ENCODE measurements at regions not wholly inside any gene's neighbourhood (a gene's known extent, or its start where the extent isn't known, plus 50 kb on each side); places are given as distances from the start of the nearest gene placed in this dataset.

GRCh38 chr13:86655561-86655960 lies 856.3 kb upstream of the SLITRK6 start:
- Histone ChIP-seq H3K4me1 (no peaks in the 10 kb centered on the region), H3K36me3 (no peaks in the 10 kb centered on the region), H3K4me3 (no peak overlapping the region), H3K27me3 (no peaks in the 10 kb centered on the region), H3K9me3 (no peaks in the 10 kb centered on the region), H3K27ac (no peak overlapping the region)
- DNase-seq (no peak), ATAC-seq (no peak)
- intact Hi-C loops (cut with DNase I; ENCODE audit: low total_unique reads) (no loop called here), in situ Hi-C loops (cut with MboI; ENCODE audit: low sequenced_read_pairs in 4 of 4) (no loop called here)
- no peak for TF ChIP-seq POLR2A (IDR thresholded peaks at IDR 0.05)
- TF ChIP-seq, protein P1, sequence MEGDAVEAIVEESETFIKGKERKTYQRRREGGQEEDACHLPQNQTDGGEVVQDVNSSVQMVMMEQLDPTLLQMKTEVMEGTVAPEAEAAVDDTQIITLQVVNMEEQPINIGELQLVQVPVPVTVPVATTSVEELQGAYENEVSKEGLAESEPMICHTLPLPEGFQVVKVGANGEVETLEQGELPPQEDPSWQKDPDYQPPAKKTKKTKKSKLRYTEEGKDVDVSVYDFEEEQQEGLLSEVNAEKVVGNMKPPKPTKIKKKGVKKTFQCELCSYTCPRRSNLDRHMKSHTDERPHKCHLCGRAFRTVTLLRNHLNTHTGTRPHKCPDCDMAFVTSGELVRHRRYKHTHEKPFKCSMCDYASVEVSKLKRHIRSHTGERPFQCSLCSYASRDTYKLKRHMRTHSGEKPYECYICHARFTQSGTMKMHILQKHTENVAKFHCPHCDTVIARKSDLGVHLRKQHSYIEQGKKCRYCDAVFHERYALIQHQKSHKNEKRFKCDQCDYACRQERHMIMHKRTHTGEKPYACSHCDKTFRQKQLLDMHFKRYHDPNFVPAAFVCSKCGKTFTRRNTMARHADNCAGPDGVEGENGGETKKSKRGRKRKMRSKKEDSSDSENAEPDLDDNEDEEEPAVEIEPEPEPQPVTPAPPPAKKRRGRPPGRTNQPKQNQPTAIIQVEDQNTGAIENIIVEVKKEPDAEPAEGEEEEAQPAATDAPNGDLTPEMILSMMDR (IDR thresholded peaks at IDR 0.05 in 4 of 5, conservative IDR thresholded peaks at IDR 0.05 in 1 of 5) = no peak

GRCh38 chr13:86660090-86660489 lies 860.9 kb upstream of the SLITRK6 start:
- no peak for DNase-seq
- H3K4me1 ChIP-seq = no peaks in the 10 kb centered on the region
- intact Hi-C loops (cut with DNase I; ENCODE audit: low total_unique reads) = no loop called here

DNA sequence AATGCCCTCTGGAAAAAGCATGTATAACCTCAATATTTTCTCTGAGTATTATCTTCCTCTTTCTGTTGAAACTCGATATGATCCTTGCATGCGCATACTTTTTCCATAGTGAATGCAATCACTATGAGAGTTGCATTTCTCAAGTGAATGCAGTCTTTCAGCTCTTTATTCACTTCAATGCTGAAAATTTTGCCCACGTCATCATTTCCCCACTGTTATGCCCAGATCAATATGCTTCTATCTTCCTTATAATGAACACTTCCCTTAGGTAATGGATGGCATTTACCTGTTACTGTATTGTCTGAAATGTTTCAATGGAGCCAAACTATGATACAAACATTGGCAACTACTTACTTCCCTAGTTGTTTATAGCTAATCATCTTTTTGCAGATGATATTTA lies 866.6 kb upstream of the SLITRK6 start:
- intact Hi-C loops (cut with DNase I; ENCODE audit: low total_unique reads) = no loop called here
- H3K27me3 ChIP-seq = no peaks in the 10 kb centered on the region
- H3K27ac ChIP-seq = no peak overlapping the region
- no peaks in the 10 kb centered on the region for H3K4me1 ChIP-seq
- H3K36me3 ChIP-seq = no peaks in the 10 kb centered on the region
- no peaks in the 10 kb centered on the region for H3K9me3 ChIP-seq
- DNase-seq = no peak
- TF ChIP-seq, protein P1 (IDR thresholded peaks at IDR 0.05 in 4 of 5, conservative IDR thresholded peaks at IDR 0.05 in 1 of 5) = no peak
- no peak for TF ChIP-seq POLR2A (IDR thresholded peaks at IDR 0.05)
- no peak for ATAC-seq
- H3K4me3 ChIP-seq = no peak overlapping the region
- in situ Hi-C loops (cut with MboI; ENCODE audit: low sequenced_read_pairs in 4 of 4) = no loop called here

More at GRCh38 chr13:86660090-86660489, 860.9 kb upstream of the SLITRK6 start:
- H3K36me3 ChIP-seq = no peaks in the 10 kb centered on the region
- no peak overlapping the region for H3K27ac ChIP-seq
- in situ Hi-C loops (cut with MboI; ENCODE audit: low sequenced_read_pairs in 4 of 4) = no loop called here
- no peaks in the 10 kb centered on the region for H3K27me3 ChIP-seq
- H3K4me3 ChIP-seq = no peak overlapping the region
- H3K9me3 ChIP-seq = no peaks in the 10 kb centered on the region
- TF ChIP-seq, protein P1 (IDR thresholded peaks at IDR 0.05 in 4 of 5, conservative IDR thresholded peaks at IDR 0.05 in 1 of 5) = no peak
- no peak for TF ChIP-seq POLR2A (IDR thresholded peaks at IDR 0.05)
- ATAC-seq = no peak

DNA sequence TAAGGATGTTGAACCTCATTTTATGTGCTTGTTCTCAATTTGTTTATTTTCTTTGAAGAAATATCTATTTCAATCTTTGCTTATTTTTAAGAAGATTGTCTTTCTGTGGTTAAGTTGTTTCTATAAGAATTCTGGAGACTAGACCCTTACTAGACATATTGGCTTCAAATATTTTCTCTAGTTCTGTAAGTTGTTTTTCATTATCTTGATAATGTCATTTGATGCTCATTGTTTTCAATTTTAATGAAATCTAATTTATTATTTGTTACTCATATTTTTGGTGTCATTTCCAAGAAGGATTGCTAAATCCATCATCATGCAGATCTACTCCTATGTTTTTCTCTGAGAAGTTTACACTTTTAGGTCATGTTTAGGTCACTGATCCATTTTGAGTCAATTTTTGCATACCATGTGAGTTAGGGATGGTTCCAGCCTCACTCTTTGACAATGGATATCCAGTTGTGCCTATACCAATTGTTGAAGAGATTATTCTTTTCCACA lies 874.8 kb upstream of the SLITRK6 start:
- no peak for TF ChIP-seq POLR2A (IDR thresholded peaks at IDR 0.05)
- TF ChIP-seq, protein P1 (IDR thresholded peaks at IDR 0.05 in 4 of 5, conservative IDR thresholded peaks at IDR 0.05 in 1 of 5) = no peak
- DNase-seq (no peak), ATAC-seq (no peak)
- no peaks in the 10 kb centered on the region for H3K9me3 ChIP-seq
- H3K36me3 ChIP-seq = no peaks in the 10 kb centered on the region
- H3K27me3 ChIP-seq = no peaks in the 10 kb centered on the region
- intact Hi-C loops (cut with DNase I; ENCODE audit: low total_unique reads) = no loop called here
- in situ Hi-C loops (cut with MboI; ENCODE audit: low sequenced_read_pairs in 4 of 4) = no loop called here
- no peak overlapping the region for H3K4me3 ChIP-seq
- H3K4me1 ChIP-seq = no peaks in the 10 kb centered on the region
- no peak overlapping the region for H3K27ac ChIP-seq

GRCh38 chr13:86681223-86681622 lies 882.0 kb upstream of the SLITRK6 start:
- ATAC-seq (no peak), DNase-seq (no peak)
- intact Hi-C loops (cut with DNase I; ENCODE audit: low total_unique reads) = no loop called here
- in situ Hi-C loops (cut with MboI; ENCODE audit: low sequenced_read_pairs in 4 of 4) = no loop called here
- Histone ChIP-seq H3K9me3 (no peaks in the 10 kb centered on the region), H3K4me1 (no peaks in the 10 kb centered on the region), H3K36me3 (no peaks in the 10 kb centered on the region), H3K27me3 (no peaks in the 10 kb centered on the region), H3K27ac (no peak overlapping the region), H3K4me3 (no peak overlapping the region)
- TF ChIP-seq, protein P1 (IDR thresholded peaks at IDR 0.05 in 4 of 5, conservative IDR thresholded peaks at IDR 0.05 in 1 of 5) = no peak
- no peak for TF ChIP-seq POLR2A (IDR thresholded peaks at IDR 0.05)

Data from gastrocnemius medialis (tissue), 4 donors.